PC-9 (cell line): ENCODE measurements at regions not wholly inside any gene's neighbourhood (a gene's known extent, or its start where the extent isn't known, plus 50 kb on each side); places are given as distances from the start of the nearest gene placed in this dataset.
"Not testable (repeated sequence)": the region's sequence is repeated elsewhere in the genome, so short reads cannot be mapped to it uniquely, and the experiment has no call there.

Experiments
- BruUV-seq: library from RNA; stranded (reverse); fragments of 400-500 nt; replicated peaks from 2 replicates; lab custom pipeline; 2021; lab: Mats Ljungman, UMichigan
- CTCF ChIA-PET: fragments of 300-600 bp; sonication (Branson Sonifier 250); formaldehyde crosslinking; loops from one replicate; lab custom pipeline; 2022; ENCODE audit warnings: antibody characterized with exemption; lab: Charles Lee
- POLR2A ChIA-PET: fragments of 300-600 bp; sonication (Branson Sonifier 250); formaldehyde crosslinking; loops from one replicate; lab custom pipeline; 2022; ENCODE audit warnings: antibody characterized with exemption; ENCODE audit not compliant: unreplicated experiment; lab: Charles Lee
- DNase-seq, 2 experiments: peaks; one replicate each; pipeline versions ENCODE4 v3.0.0 to v3.0.0-alpha.2; 2015 to 2022; ENCODE audit warnings: mixed read lengths in 1 of 2
- H2AFZ ChIP-seq: fragments of 200-600 bp; sonication (generic); 2 replicates; pipeline ENCODE4 v1.8.1; 2017; ENCODE audit warnings: antibody characterized with exemption
- H3F3A ChIP-seq: fragments of 200-600 bp; sonication (generic); 2 replicates; pipeline ENCODE4 v1.8.1; 2017; ENCODE audit warnings: antibody characterized with exemption, mild to moderate bottlenecking, low read depth; ENCODE audit not compliant: insufficient read depth
- H3K27ac ChIP-seq: fragments of 200-600 bp; sonication (generic); 2 replicates; pipeline ENCODE4 v1.6.1; 2016; ENCODE audit warnings: mixed run types
- H3K27me3 ChIP-seq: fragments of 200-600 bp; sonication (generic); 2 replicates; pipeline ENCODE4 v1.6.1; 2016; ENCODE audit warnings: low read depth, mixed run types; ENCODE audit not compliant: insufficient read depth
- H3K36me3 ChIP-seq: fragments of 200-600 bp; sonication (generic); 2 replicates; pipeline ENCODE4 v1.6.1; 2016; ENCODE audit warnings: low read depth, mixed run types
- H3K4me1 ChIP-seq: fragments of 200-600 bp; sonication (generic); replicated peaks from 2 replicates; pipeline ENCODE4 v1.6.1; 2016; ENCODE audit warnings: mixed run types; ENCODE audit not compliant: insufficient read depth
- H3K4me2 ChIP-seq: fragments of 200-600 bp; sonication (generic); 2 replicates; pipeline ENCODE4 v1.6.1; 2017; ENCODE audit warnings: mixed run types
- H3K4me3 ChIP-seq: fragments of 200-600 bp; sonication (generic); 2 replicates; pipeline ENCODE4 v1.6.1; 2016; ENCODE audit warnings: mixed run types
- H3K79me2 ChIP-seq: fragments of 200-600 bp; sonication (generic); 2 replicates; pipeline ENCODE4 v1.6.1; 2017; ENCODE audit warnings: low read depth, mixed run types
- H3K9me2 ChIP-seq: fragments of 200-600 bp; sonication (generic); 2 replicates; pipeline ENCODE4 v1.8.1; 2017; ENCODE audit warnings: mild to moderate bottlenecking; ENCODE audit not compliant: insufficient read depth
- H3K9me3 ChIP-seq: fragments of 200-600 bp; sonication (generic); 2 replicates; pipeline ENCODE4 v1.8.1; 2016; ENCODE audit warnings: low read depth; ENCODE audit not compliant: insufficient read depth
- H4K20me1 ChIP-seq: fragments of 200-600 bp; sonication (generic); 2 replicates; pipeline ENCODE4 v1.8.1; 2017; ENCODE audit not compliant: insufficient read depth
- CTCF ChIP-seq: fragments of 200-600 bp; sonication (generic); conservative IDR thresholded peaks from 2 replicates; pipeline ENCODE4 v1.6.1; 2017; ENCODE audit warnings: mixed run types, antibody characterized with exemption, mild to moderate bottlenecking, moderate library complexity
- EZH2 ChIP-seq: fragments of 200-600 bp; sonication (generic); IDR thresholded peaks from 2 replicates; pipeline ENCODE4 v1.8.0; 2017; ENCODE audit warnings: antibody characterized with exemption, low read depth
- intact Hi-C: fragments of 100-400 bp; cut with micrococcal nuclease; formaldehyde crosslinking; loops from one replicate; pipeline ENCODE4 v1.10.0; 2022; ENCODE audit not compliant: unreplicated experiment

GRCh38 chr2:184416146-184416913 lies 182.0 kb upstream of the ZNF804A start:
- no peaks in the 10 kb centered on the region for H3K36me3 ChIP-seq
- H3K27ac ChIP-seq: no peak overlapping the region
- no TSS peak for BruUV-seq
- H3K9me3 ChIP-seq: 0 out of 2 replicates have a peak, but pooled peaks cover 5% of the 10 kb centered on the region
- no peaks in the 10 kb centered on the region for H3K4me1 ChIP-seq
- no peaks in the 10 kb centered on the region for H3F3A ChIP-seq
- intact Hi-C loops: no loop called here
- no peaks in the 10 kb centered on the region for H3K9me2 ChIP-seq
- no peak for TF ChIP-seq EZH2
- TF ChIP-seq CTCF: no peak
- no peak overlapping the region for H3K4me3 ChIP-seq
- H3K27me3 ChIP-seq: no peaks in the 10 kb centered on the region
- ChIA-PET CTCF (no interaction called here), POLR2A (no interaction called here)
- no peak overlapping the region for H2AFZ ChIP-seq
- H3K4me2 ChIP-seq: no peak overlapping the region
- no peaks in the 10 kb centered on the region for H3K79me2 ChIP-seq
- no peak for DNase-seq
- H4K20me1 ChIP-seq: no peaks in the 10 kb centered on the region

- H3K9me2 ChIP-seq: no peaks in the 10 kb centered on the region
- POLR2A ChIA-PET: no interaction called here
- H2AFZ ChIP-seq: no peak overlapping the region
- intact Hi-C loops: no loop called here
- BruUV-seq: no TSS peak
- no peak for TF ChIP-seq CTCF
- TF ChIP-seq EZH2: no peak
- no peaks in the 10 kb centered on the region for H3K79me2 ChIP-seq
- H3K27me3 ChIP-seq: no peaks in the 10 kb centered on the region
- no peak overlapping the region for H3K4me3 ChIP-seq
- H3K27ac ChIP-seq: no peak overlapping the region
- CTCF ChIA-PET: no interaction called here
- no peaks in the 10 kb centered on the region for H3K36me3 ChIP-seq
- H3F3A ChIP-seq: no peaks in the 10 kb centered on the region
- no peak overlapping the region for H3K4me2 ChIP-seq
- H4K20me1 ChIP-seq: no peaks in the 10 kb centered on the region
- H3K9me3 ChIP-seq: 0 out of 2 replicates have a peak, but pooled peaks cover 5% of the 10 kb centered on the region
- H3K4me1 ChIP-seq: no peaks in the 10 kb centered on the region
- no peak for DNase-seq
These were observed 178.6 kb upstream of the ZNF804A start for GRCh38 chr2:184419744-184420143.

GRCh38 chr2:184421456-184421855 lies 176.9 kb upstream of the ZNF804A start:
- H3K79me2 ChIP-seq, H3F3A ChIP-seq, H3K27me3 ChIP-seq, BruUV-seq, H3K9me2 ChIP-seq, H4K20me1 ChIP-seq, DNase-seq, POLR2A ChIA-PET, H2AFZ ChIP-seq, H3K4me1 ChIP-seq, H3K36me3 ChIP-seq, CTCF ChIA-PET, H3K4me2 ChIP-seq, H3K4me3 ChIP-seq, intact Hi-C loops, H3K27ac ChIP-seq, H3K9me3 ChIP-seq: not testable (repeated sequence)
